ENCODE measurements at regions not wholly inside any gene's neighbourhood (a gene's known extent, or its start where the extent isn't known, plus 50 kb on each side); places are given as distances from the start of the nearest gene placed in this dataset.

GRCh38 chr5:45179686-45180085, 370.9 kb downstream of the MRPS30 start:
- no peaks in the 10 kb centered on the region for H3K4me1 Mint-ChIP-seq
- H3K27me3 Mint-ChIP-seq = no peaks in the 10 kb centered on the region
- no peak overlapping the region for H3K27ac Mint-ChIP-seq
- H3K9me3 Mint-ChIP-seq = peaks cover 2% of the 10 kb centered on the region
- H3K4me3 Mint-ChIP-seq = no peak overlapping the region
- DNase-seq = no peak
- no peaks in the 10 kb centered on the region for H3K36me3 Mint-ChIP-seq

GRCh38 chr5:45189042-45189441, 380.3 kb downstream of the MRPS30 start:
- H3K36me3 Mint-ChIP-seq = no peaks in the 10 kb centered on the region
- no peaks in the 10 kb centered on the region for H3K9me3 Mint-ChIP-seq
- no peaks in the 10 kb centered on the region for H3K4me1 Mint-ChIP-seq
- H3K27me3 Mint-ChIP-seq = no peaks in the 10 kb centered on the region
- H3K4me3 Mint-ChIP-seq = no peak overlapping the region
- no peak overlapping the region for H3K27ac Mint-ChIP-seq
- no peak for DNase-seq

- Mint-ChIP-seq H3K9me3 (no peaks in the 10 kb centered on the region), H3K4me3 (no peak overlapping the region), H3K4me1 (no peaks in the 10 kb centered on the region), H3K27ac (no peak overlapping the region), H3K27me3 (no peaks in the 10 kb centered on the region), H3K36me3 (no peaks in the 10 kb centered on the region)
- DNase-seq = no peak
Observed at GRCh38 chr5:45189481-45189880, 380.7 kb downstream of the MRPS30 start.

DNA sequence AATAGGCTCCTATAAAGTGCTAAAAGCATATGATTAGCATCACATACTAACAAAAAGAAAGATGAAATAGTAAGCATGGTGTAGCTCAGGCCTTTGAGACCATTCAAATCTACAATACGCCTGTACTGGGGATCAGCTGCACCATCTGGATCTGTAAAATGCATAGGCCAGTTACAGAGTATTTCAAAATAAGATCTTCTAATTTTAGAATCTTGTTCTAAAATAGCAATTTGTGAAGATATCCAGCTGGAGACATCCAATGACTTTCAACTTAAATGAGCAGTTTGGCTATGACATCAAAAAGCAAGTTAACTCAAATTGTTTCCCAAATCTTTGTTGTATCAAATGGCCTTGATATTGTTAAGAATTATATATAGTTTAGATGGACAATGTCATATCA, 386.3 kb downstream of the MRPS30 start:
- DNase-seq = no peak
- Mint-ChIP-seq H3K36me3 (no peaks in the 10 kb centered on the region), H3K4me3 (no peak overlapping the region), H3K27ac (no peak overlapping the region), H3K9me3 (peaks cover 1% of the 10 kb centered on the region), H3K4me1 (no peaks in the 10 kb centered on the region), H3K27me3 (no peaks in the 10 kb centered on the region)
